Brain microvascular endothelial cell (primary cell): ENCODE measurements at regions not wholly inside any gene's neighbourhood (a gene's known extent, or its start where the extent isn't known, plus 50 kb on each side); places are given as distances from the start of the nearest gene placed in this dataset.

ENCODE experiments used
- DNase-seq: peaks from one replicate; pipeline ENCODE4 v3.0.0-alpha.2; 2020
- H3K27ac ChIP-seq: fragments of 250-450 bp; sonication (Bioruptor Pico); 2 replicates; pipeline ENCODE4 v1.5.1; 2020; ENCODE audit warnings: mild to moderate bottlenecking, moderate library complexity
- H3K27me3 ChIP-seq: fragments of 250-450 bp; sonication (Bioruptor Pico); replicated peaks from 2 replicates; pipeline ENCODE4 v1.5.1; 2020; ENCODE audit warnings: mild to moderate bottlenecking
- H3K36me3 ChIP-seq: fragments of 250-450 bp; sonication (Bioruptor Pico); replicated peaks from 2 replicates; pipeline ENCODE4 v1.5.1; 2020; ENCODE audit warnings: mild to moderate bottlenecking
- H3K4me3 ChIP-seq: 2 replicates; pipeline ENCODE4 v1.5.1; 2011; ENCODE audit warnings: low read depth, mild to moderate bottlenecking, control low read depth, low read length, moderate library complexity
- CTCF ChIP-seq: IDR thresholded peaks from 2 replicates; pipeline ENCODE4 v1.5.1; 2011; ENCODE audit warnings: low read depth, mild to moderate bottlenecking, moderate library complexity, low read length, control low read depth, inconsistent platforms; ENCODE audit errors: missing control alignments
- in situ Hi-C: cut with HindIII; loops from 2 replicates; pipeline ENCODE4 v1.10.0; 2017; ENCODE audit warnings: low sequenced_read_pairs, low pct_ligation_motif_present

GRCh38 chr2:6214471-6214870, 522.3 kb downstream of the SOX11 start:
- DNase-seq, result no peak
- no peak overlapping the region for H3K4me3 ChIP-seq
- H3K27me3 ChIP-seq, result no peaks in the 10 kb centered on the region
- H3K36me3 ChIP-seq, result no peaks in the 10 kb centered on the region
- in situ Hi-C loops, result no loop called here
- H3K27ac ChIP-seq, result no peak overlapping the region
- peak; percentile 35 for TF ChIP-seq CTCF

GRCh38 chr2:6215053-6215452, 522.9 kb downstream of the SOX11 start:
- Histone ChIP-seq H3K36me3 (no peaks in the 10 kb centered on the region), H3K27ac (no peak overlapping the region), H3K4me3 (no peak overlapping the region), H3K27me3 (no peaks in the 10 kb centered on the region)
- in situ Hi-C loops, result no loop called here
- TF ChIP-seq CTCF, result no peak
- no peak for DNase-seq

GRCh38 chr2:6216234-6216633, 524.0 kb downstream of the SOX11 start:
- TF ChIP-seq CTCF, result no peak
- H3K4me3 ChIP-seq, result no peak overlapping the region
- no peak for DNase-seq
- in situ Hi-C loops, result no loop called here
- H3K27ac ChIP-seq, result no peak overlapping the region
- H3K36me3 ChIP-seq, result no peaks in the 10 kb centered on the region
- H3K27me3 ChIP-seq, result no peaks in the 10 kb centered on the region

DNA sequence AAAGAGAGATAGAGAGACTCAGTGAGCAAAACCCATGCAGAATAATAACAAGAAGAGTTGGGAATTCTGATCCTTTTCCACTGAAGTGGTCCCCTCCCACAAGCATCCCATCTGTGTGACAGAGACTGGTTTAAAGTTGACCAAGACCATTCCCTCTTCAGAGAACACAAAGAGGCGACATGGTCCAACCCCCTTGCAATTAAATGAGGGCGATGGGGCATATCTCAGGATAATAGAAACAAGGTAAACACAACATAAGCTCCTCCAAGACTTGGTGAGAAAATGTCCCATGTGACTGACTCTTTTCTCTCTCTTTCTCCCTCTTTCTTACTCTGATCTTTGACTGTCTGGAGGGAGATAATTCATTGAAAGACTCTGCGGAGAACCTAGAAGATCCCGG, 526.7 kb downstream of the SOX11 start:
- TF ChIP-seq CTCF, result no peak
- H3K4me3 ChIP-seq, result no peak overlapping the region

DNA sequence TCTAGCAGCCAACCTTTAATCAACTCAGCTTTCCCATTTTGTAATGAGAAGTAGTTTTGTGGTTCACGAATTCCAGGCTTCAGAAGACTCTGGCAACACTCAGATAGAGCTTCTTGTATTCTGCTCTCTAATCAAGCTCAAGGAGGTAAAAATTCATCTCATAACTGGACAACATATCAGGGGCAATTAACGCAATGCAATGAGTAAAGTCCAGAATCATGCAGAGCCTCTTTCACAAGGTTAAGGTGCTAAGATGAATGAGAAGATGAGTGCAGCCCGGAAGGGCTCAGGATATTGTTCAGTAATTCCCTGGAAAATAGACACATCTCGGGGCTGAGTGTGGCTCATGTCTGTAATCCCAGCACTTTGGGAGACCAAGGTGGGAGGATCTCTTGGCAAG, 527.7 kb downstream of the SOX11 start:
- no peaks in the 10 kb centered on the region for H3K27me3 ChIP-seq
- no peaks in the 10 kb centered on the region for H3K36me3 ChIP-seq
- DNase-seq, result no peak
- in situ Hi-C loops, result no loop called here
- H3K4me3 ChIP-seq, result no peak overlapping the region
- no peak overlapping the region for H3K27ac ChIP-seq
- TF ChIP-seq CTCF, result no peak

More for the DNA sequence above, 526.7 kb downstream of the SOX11 start:
- Histone ChIP-seq H3K27me3 (no peaks in the 10 kb centered on the region), H3K27ac (no peak overlapping the region), H3K36me3 (no peaks in the 10 kb centered on the region)
- DNase-seq, result no peak
- in situ Hi-C loops, result no loop called here

DNA sequence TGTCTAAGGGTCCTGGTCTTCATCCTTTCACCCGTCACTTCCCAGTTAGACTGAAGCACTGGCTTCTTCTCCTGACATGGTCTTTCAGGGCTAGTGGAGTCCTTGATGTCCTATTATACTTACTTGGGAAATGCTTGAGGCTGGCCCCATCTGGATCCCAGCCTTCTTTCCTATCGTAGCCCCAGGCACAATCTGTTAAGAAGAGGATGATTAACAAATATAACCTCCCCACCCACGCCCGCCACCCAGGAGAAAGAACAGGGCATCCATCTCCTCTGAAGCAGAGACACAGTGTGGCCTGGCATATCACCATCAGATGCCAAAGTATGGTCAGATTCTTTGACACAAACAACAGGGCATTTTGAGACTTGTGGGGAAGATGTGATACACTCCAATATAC, 530.1 kb downstream of the SOX11 start:
- no peak for TF ChIP-seq CTCF
- DNase-seq, result no peak
- no peaks in the 10 kb centered on the region for H3K27me3 ChIP-seq
- H3K4me3 ChIP-seq, result no peak overlapping the region
- no peak overlapping the region for H3K27ac ChIP-seq
- H3K36me3 ChIP-seq, result no peaks in the 10 kb centered on the region
- in situ Hi-C loops, result no loop called here
